ENCODE measurements at regions not wholly inside any gene's neighbourhood (a gene's known extent, or its start where the extent isn't known, plus 50 kb on each side); places are given as distances from the start of the nearest gene placed in this dataset.

DNA sequence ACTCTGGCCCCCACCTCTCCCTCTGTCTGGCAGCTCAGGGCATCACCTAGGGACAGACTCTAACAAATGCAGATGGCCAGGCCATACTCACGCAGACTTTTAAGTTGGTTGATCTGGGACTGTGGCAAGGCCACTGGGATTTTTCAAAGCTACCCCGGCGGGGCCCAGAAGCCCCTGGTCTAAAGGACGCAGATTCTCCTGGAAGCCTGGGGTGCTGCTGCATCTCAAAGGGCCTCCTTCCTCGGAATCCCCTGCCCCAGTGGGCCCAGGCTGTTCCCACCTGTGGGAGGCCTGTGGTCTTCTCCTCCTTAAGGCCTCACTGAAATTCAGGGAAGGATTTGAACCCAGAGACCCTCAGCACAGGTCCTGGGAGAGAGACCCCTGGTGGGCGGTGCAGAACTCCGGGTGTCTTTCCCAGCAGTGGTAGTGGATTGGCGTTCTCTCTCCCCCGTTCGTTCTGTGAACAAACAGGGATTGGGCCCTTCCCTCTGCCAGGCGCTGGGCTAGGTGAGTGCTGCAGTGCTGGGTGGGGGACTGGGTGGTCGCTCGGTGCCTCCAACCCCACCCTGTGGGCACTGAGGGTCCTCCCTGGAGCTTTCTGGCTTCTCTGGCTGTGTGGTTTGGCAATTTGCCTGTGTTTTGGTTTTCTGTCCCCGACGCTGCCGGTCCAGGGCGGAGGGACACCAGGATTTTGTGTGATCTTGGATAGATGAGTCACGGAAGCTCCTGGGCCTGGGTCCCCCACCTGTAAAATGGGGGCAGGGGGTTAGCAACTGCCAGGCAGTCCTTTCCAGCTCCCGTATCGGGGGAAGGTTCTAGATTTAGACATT, 160.5 kb upstream of the GSE1 start:
- TF ChIP-seq, protein P1, sequence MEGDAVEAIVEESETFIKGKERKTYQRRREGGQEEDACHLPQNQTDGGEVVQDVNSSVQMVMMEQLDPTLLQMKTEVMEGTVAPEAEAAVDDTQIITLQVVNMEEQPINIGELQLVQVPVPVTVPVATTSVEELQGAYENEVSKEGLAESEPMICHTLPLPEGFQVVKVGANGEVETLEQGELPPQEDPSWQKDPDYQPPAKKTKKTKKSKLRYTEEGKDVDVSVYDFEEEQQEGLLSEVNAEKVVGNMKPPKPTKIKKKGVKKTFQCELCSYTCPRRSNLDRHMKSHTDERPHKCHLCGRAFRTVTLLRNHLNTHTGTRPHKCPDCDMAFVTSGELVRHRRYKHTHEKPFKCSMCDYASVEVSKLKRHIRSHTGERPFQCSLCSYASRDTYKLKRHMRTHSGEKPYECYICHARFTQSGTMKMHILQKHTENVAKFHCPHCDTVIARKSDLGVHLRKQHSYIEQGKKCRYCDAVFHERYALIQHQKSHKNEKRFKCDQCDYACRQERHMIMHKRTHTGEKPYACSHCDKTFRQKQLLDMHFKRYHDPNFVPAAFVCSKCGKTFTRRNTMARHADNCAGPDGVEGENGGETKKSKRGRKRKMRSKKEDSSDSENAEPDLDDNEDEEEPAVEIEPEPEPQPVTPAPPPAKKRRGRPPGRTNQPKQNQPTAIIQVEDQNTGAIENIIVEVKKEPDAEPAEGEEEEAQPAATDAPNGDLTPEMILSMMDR (IDR thresholded peaks at IDR 0.05; ENCODE audit: unreplicated experiment): no peak
- DNase-seq (ENCODE audit: low spot score): no peak
- Mint-ChIP-seq H3K27me3 (ENCODE audit: unreplicated experiment) (peaks cover 3% of the 10 kb centered on the region), H3K9me3 (ENCODE audit: unreplicated experiment) (no peaks in the 10 kb centered on the region), H3K4me1 (ENCODE audit: unreplicated experiment) (no peaks in the 10 kb centered on the region), H3K27ac (ENCODE audit: unreplicated experiment) (no peak overlapping the region), H3K36me3 (ENCODE audit: low read depth, unreplicated experiment) (no peaks in the 10 kb centered on the region), H3K4me3 (ENCODE audit: unreplicated experiment) (no peak overlapping the region)

GRCh38 chr16:85453194-85453678, 159.9 kb upstream of the GSE1 start:
- H3K9me3 Mint-ChIP-seq (ENCODE audit: unreplicated experiment): no peaks in the 10 kb centered on the region
- no peak overlapping the region for H3K27ac Mint-ChIP-seq (ENCODE audit: unreplicated experiment)
- H3K27me3 Mint-ChIP-seq (ENCODE audit: unreplicated experiment): peaks cover 3% of the 10 kb centered on the region
- H3K36me3 Mint-ChIP-seq (ENCODE audit: low read depth, unreplicated experiment): no peaks in the 10 kb centered on the region
- TF ChIP-seq, protein P1 (IDR thresholded peaks at IDR 0.05; ENCODE audit: unreplicated experiment): no peak
- H3K4me3 Mint-ChIP-seq (ENCODE audit: unreplicated experiment): no peak overlapping the region
- DNase-seq (ENCODE audit: low spot score): no peak
- no peaks in the 10 kb centered on the region for H3K4me1 Mint-ChIP-seq (ENCODE audit: unreplicated experiment)

GRCh38 chr16:85453703-85454102, 159.4 kb upstream of the GSE1 start:
- H3K36me3 Mint-ChIP-seq (ENCODE audit: low read depth, unreplicated experiment): no peaks in the 10 kb centered on the region
- H3K27me3 Mint-ChIP-seq (ENCODE audit: unreplicated experiment): peaks cover 5% of the 10 kb centered on the region
- DNase-seq (ENCODE audit: low spot score): no peak
- no peak overlapping the region for H3K4me3 Mint-ChIP-seq (ENCODE audit: unreplicated experiment)
- H3K9me3 Mint-ChIP-seq (ENCODE audit: unreplicated experiment): no peaks in the 10 kb centered on the region
- TF ChIP-seq, protein P1 (IDR thresholded peaks at IDR 0.05; ENCODE audit: unreplicated experiment): no peak
- no peak overlapping the region for H3K27ac Mint-ChIP-seq (ENCODE audit: unreplicated experiment)
- no peaks in the 10 kb centered on the region for H3K4me1 Mint-ChIP-seq (ENCODE audit: unreplicated experiment)

GRCh38 chr16:85454171-85454872, 158.8 kb upstream of the GSE1 start:
- TF ChIP-seq, protein P1 (IDR thresholded peaks at IDR 0.05; ENCODE audit: unreplicated experiment): no peak
- H3K27ac Mint-ChIP-seq (ENCODE audit: unreplicated experiment): no peak overlapping the region
- no peaks in the 10 kb centered on the region for H3K36me3 Mint-ChIP-seq (ENCODE audit: low read depth, unreplicated experiment)
- H3K9me3 Mint-ChIP-seq (ENCODE audit: unreplicated experiment): no peaks in the 10 kb centered on the region
- no peak overlapping the region for H3K4me3 Mint-ChIP-seq (ENCODE audit: unreplicated experiment)
- peaks cover 5% of the 10 kb centered on the region for H3K27me3 Mint-ChIP-seq (ENCODE audit: unreplicated experiment)
- no peaks in the 10 kb centered on the region for H3K4me1 Mint-ChIP-seq (ENCODE audit: unreplicated experiment)
- no peak for DNase-seq (ENCODE audit: low spot score)

GRCh38 chr16:85455534-85455933, 157.6 kb upstream of the GSE1 start:
- Mint-ChIP-seq H3K9me3 (ENCODE audit: unreplicated experiment) (no peaks in the 10 kb centered on the region), H3K4me3 (ENCODE audit: unreplicated experiment) (no peak overlapping the region), H3K4me1 (ENCODE audit: unreplicated experiment) (peaks cover 4% of the 10 kb centered on the region), H3K27me3 (ENCODE audit: unreplicated experiment) (peaks cover 8% of the 10 kb centered on the region), H3K36me3 (ENCODE audit: low read depth, unreplicated experiment) (no peaks in the 10 kb centered on the region), H3K27ac (ENCODE audit: unreplicated experiment) (no peak overlapping the region)
- TF ChIP-seq, protein P1 (IDR thresholded peaks at IDR 0.05; ENCODE audit: unreplicated experiment): no peak
- DNase-seq (ENCODE audit: low spot score): no peak

Data from endothelial cell (in vitro differentiated cells).